Loucy (cell line): ENCODE measurements at regions not wholly inside any gene's neighbourhood (a gene's known extent, or its start where the extent isn't known, plus 50 kb on each side); places are given as distances from the start of the nearest gene placed in this dataset.

Experiments used
- CTCF ChIP-seq: fragments of 200-600 bp; sonication (generic); conservative IDR thresholded peaks from 2 replicates; pipeline ENCODE4 v1.5.1; 2014; ENCODE audit warnings: mild to moderate bottlenecking, antibody characterized with exemption, low read length
- EZH2phosphoT487 ChIP-seq: fragments of 200-600 bp; IDR thresholded peaks from 2 replicates; pipeline ENCODE4 v1.6.1; 2018; ENCODE audit warnings: antibody characterized with exemption, mild to moderate bottlenecking, moderate library complexity, borderline replicate concordance

GRCh38 chr9:87065981-87066380 lies 118.7 kb upstream of the GAS1 start:
- TF ChIP-seq CTCF (no peak), EZH2phosphoT487 (no peak)
